GM19397 (cell line): ENCODE measurements at regions not wholly inside any gene's neighbourhood (a gene's known extent, or its start where the extent isn't known, plus 50 kb on each side); places are given as distances from the start of the nearest gene placed in this dataset.

ENCODE experiments used
- ATAC-seq: cut with Tn5 transposase; IDR thresholded peaks from one replicate; pipeline ENCODE4 v1.9.1; 2021; ENCODE audit warnings: mild to moderate bottlenecking, moderate library complexity; ENCODE audit not compliant: unreplicated experiment

DNA sequence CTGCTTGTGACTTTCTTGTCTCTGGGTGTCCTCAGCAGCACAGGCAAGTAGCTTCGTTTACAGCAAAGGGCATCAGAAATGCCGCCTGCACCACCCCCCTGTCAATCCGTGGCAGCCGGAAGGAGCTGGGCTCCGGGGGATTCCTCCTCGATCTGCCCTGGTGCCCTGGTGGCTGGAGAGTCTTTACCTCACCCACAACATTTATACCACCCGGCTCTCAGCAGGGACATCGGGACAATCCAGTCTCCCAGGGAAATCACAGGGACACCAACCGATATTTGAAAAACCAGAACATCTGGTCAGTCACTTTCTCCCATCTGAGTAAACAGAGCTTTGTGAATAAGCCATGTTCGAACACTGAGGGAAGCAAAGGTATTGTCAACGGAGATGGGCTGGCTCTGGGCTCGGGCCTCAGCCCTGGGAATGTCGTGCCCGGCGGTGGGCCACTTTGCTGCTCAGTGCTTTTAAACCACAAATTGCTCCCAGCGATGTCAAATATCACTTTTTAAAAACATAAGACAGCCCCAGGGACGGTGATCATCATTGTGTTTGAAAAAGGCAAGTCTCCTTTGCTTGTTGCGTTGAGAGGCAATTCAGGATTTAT is 210.0 kb upstream of the SALL3 start:
- ATAC-seq: no peak

DNA sequence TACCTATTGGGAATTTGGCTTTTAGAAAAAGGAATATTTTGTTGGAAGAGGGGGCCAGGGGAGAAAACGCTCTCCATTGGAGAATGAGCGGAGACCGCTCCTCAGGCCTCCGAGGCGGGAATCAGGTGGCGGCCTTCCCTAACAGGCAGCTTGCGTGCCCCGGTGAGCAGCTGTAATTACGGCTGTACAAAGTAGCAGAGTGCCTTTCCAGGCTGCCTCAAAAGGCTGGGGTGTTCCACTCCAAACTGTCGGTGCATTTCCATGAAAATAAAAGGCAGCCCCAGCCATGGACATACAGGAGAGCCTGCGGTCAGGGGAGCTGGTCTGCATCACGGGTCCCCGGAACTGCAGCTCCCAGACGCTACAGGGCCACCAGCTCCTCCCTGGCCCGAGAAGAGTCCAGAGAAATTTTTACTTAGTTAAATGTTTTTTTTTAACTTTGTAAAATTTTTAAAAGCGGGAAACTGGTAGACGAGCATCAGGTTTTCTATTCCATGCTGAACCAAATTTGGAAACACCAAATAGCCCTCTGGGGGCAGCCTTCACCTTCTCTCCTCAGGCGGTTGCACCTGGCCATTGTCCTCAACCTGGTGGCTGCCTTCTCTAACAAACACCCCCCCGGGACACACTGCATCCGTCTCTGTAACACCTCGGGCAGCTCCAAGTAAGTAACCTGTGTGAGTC is 209.3 kb upstream of the SALL3 start:
- ATAC-seq: no peak

DNA sequence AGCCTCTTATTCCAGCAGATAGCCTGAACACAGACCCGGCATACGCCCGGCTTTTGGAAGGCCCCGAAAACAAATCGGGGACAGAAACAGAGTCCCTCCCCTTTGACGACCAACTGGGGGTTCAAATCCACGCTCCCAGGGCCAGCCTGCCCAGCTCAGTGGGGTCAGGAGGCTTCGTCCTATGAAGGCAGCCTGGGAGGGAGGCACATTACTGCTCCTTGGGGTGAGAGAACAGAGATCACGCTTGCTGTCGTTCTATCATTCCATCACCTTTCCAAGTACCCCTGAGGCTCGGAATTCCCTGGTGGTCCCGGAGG is 208.8 kb upstream of the SALL3 start:
- no peak for ATAC-seq

DNA sequence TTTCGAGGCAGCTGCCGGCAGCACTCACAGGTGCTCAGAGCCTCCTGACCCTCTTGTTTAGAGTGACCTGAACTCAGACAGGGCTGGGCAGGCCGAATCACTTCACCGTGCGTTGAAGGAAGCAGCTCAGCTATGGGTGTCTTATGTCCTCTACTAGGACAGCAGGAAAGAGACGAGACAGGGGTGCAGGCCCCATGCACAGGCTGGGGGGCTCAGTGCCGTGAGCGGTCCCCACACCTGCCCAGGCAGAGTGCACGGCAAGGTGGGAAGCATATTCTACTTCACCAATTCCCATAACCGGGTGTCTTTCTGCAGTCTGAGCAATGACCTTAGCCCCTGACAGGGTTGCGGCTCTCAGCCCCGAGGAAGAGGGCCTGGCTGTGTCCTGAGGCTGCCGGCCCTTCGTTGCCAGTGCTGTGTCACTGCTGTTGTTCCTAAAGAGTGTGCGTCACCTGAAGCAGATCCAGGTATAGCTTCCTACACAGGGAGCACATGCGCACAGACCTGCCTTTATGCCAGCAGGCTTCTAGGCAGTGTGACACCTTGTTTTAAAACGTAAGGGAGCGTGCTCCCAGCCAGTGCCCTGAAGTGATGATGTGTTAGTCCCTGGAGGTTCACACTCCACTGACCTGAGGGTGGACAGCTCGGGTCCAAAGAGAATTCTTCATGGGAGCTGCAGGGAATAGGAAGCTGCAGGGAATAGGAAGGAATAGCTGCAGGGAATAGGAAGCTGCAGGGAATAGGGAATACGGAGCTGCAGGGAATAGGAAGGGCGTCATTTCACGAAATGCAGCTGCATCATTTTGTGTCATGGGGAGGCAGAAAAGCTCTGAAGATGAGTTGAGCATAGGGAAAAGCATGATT is 207.9 kb upstream of the SALL3 start:
- no peak for ATAC-seq

DNA sequence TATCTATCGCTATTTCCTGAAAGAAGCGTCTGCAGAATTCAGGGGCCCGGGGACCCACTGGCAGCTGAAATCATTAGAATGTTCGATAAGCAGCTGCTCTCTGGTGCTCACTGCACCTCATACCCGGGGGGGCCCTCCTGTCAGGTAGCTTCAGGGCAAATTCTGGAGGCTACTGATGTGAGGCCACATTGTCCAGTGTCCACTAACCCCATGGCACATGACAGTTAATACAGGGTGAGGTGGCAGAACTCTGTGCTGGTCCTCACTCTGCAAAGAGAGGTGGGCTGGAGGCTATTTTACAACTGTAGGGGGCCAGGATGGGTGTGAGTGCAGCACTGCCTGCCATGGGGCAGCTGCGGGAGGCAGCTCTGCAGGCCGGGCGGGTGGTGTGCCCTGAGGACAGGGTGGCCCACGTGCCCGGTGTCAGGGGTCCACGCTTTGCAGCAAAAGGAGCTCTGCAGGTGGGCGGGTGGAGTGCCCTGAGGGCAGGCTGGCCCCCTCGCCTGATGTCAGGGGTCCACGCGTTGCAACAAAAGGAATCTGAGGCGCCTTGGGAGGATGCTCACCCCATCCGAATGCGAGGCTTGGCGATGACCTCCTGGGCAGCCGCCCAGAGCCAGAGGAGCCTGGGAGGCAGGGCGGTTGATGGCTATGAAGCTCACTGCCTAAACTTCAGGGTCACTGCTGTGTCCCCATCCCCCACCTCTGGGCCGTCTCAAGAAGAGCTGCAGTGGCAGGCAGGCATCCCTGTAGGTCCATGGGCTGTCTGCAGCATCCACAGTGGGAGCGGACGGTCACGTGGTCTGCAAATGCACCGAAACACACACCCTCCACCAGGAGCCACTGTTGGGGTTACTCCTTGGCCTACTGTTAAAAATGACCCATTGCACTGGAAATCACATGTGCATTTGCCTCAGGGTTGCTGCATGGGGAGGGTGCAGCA is 207.0 kb upstream of the SALL3 start:
- no peak for ATAC-seq

DNA sequence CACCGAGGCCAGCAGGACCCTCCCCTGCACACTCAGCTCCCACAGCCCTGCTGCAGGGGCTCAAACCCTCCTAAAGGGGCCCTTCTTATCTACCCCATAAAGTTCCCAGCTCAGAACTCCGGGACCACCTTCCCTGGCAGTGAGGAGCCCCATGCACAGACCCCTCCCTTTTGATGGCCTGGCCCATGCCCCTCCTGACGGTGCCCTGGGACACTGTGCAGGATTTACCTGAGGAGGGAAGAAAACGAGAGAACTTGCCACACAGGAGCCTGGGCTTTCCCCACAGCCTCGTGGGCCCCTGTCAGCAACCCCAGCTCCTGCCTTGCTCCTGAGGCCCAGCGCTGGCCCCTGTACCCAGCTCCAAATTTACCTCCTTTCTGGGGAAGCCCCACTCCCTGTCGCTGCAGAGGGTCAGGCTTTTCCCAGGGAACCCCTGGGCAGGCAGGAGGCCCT is 206.3 kb upstream of the SALL3 start:
- ATAC-seq: no peak

DNA sequence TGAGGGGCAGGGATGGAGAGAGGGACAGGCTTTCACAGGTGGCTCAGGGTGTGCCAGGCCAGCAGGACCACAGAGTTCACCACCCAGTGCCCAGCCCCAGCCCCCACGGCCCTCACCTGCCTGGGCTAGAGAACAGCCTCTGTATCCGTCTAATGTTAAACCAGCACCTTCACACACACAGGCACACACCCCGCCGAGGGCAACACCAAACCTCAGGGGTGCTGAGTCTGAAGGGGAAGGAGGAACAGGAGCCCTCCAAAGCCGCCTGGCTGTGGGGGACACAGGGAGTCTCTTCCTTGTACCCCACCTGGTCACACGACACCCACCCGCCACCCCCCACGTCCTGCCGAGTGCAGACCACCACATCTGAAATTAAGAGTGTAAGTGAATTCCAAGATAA is 205.8 kb upstream of the SALL3 start:
- no peak for ATAC-seq

DNA sequence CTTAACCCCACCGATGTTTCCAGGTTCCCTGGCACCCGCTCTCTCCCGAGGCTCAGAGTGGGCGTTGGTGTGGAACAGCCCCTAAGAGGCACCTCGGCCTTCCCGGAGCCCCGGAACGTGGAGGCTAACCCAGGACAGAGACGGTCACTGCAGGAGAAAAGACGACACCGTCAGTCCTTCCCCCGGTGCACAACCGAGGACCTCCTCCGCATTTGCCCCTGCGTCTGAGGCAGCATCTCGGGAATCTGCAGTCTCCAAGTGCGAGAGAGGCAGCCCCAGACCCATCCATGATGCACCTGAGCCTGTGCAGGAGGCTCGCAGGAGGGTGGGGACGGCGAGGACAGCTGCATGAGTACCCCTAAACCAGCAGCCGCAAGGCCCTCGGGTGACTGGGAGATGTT is 204.9 kb upstream of the SALL3 start:
- no peak for ATAC-seq

DNA sequence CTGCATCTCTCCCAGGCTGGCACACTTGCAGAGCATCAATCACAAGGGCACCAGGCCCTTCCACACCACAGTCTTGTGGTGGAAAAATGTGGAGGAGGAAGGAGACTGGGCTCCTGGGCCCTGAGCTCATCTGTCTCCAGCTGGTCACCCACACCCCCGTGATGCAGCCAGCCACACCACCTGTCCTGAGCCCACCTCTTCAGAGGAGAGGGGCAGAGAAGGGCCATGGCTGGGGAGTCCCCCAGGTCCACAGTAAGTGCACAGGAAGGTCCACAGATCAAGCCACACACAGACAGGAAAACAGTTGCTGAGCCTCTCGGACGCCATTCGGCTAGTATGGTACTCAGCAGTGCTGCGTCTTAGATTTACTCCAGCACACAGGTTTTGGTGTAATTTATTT is 203.5 kb upstream of the SALL3 start:
- no peak for ATAC-seq

DNA sequence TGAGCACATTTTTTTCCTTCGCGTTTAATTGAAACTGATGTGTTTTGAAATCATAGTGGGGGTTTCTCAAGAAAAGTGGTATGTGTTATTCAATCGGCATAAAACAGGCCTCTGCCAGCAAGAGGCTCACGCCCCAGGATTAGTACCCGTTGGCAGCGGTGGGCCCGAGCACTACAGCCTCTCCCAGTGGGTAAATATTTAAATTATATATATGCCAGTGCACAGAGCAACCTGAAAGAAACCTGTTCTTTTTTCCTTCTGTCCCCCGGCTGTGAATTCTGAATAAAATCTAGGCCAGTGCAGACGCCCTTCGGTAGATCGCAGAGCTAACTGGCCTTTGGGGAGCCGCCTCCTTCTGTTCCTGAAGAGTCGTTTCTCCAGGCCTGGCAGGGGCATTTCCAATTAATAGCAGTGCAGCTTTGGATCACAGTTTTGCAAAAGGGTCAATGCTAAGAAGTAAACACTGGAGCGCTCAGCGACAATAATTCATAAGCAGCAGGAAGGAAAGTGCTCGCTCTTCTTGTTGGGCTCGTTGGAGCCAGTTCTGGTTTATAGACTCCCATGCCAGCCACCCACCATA is 202.8 kb upstream of the SALL3 start:
- no peak for ATAC-seq

DNA sequence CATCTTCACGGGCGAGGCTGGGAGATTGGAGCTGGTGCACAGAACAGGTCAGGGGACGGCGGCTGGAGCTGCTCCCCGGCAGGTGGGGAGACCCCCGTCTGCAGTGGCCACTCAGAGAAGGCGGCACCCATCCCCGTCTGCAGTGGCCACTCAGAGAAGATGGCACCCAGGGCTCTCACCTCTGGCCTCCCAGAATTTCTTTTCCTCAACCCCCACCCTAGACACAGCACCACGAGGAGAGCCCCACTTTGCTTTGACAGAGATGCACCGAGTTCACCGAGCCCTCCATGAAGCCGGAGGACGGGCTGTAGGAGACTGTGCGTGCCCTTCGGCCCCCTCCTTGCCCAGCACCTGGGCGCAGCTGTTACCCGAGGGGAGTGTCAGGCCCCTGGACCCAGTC is 201.6 kb upstream of the SALL3 start:
- ATAC-seq: no peak

DNA sequence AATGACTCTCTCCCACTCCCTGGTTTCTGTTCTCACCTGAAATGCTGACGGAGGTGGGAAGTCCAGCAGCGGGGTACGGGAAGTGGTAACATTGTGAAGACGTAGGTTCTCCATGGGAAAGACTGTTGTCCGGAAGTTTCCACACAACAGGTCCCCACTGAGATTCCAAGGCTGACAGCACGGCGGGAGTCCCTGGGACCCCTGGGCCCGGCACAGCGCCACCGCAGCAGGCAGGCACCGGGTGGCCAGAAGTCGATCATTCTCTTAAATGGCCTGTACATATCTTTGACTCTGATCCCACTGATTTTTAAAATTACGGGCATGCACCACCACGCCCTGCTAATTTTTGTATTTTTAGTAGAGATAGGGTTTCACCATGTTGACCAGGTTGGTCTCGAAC is 201.0 kb upstream of the SALL3 start:
- no peak for ATAC-seq

DNA sequence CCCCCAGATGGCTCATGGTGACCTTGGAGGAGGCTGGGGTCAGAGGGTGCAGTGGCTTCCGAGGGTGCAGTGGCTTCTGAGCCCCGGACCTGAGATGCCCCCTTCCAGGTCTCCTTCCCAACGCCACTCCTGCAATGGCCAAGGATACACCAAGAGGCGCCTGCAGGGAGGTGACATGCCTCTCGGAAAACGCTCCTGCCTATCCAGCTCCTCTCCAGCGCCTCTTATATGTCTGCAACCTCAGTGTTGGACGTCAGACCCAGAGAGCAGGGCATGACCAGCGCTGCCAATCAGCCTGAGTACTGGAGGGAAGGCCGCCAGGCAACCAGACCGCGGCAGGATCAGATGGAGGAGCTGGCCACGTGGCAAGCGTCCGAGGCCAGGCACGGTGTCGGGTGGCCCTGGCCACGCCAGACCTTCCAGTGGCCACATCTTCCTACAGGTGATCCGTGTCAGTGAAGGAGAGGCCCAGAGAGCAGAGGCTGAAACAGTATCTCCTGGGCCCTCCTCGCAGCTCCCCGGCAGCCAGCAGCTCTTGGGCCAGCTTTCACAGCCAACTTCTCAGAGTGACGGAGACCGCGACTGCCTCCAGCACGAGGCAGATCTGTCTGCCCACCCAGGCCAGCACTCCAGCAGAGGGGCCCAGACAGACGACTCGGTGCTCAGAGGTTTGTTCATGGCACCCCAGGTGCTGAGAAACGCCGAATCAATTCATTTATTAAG is 199.5 kb upstream of the SALL3 start:
- ATAC-seq: no peak

DNA sequence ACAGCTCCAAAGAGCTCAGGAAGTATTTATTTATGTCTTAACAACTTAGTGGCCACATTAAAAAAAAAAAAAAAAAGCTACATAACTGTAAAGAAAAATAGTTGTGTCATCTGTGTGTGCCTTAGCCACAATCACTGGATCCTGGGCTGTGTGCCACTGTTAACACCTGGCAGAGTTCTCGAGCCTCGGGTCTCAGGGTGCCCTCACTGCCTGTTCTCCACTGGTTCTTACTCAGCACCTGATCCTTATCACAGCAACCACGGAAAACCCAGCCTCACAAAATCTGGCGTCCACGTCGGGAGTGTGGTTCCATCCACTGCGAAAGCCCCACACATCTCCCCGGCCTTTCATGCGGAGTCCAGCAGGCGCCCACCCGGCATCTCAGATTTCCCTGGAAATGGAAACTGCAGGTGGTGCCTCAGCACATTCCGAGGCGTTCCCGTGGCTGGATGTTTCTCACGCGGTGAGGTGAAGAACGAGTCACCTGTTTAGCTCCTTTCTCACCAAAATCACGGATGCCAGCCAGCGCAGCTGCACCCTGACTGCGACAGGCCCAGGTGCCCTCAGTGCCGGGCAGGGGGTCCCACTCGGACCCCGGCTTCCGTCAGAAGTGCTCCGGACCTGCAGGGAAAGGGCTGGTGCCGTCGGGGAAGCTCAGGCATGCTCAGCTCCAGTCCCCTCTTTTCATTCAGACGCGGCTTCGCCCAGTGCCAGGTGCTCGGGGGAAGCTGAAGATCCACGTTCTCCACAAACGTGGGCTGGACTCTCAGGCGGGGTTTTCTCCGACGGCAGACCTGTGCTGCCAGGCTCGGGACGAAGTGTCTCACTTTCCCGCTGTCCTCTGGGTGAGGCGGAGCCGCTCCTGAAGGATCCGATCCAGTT is 198.7 kb upstream of the SALL3 start:
- no peak for ATAC-seq

DNA sequence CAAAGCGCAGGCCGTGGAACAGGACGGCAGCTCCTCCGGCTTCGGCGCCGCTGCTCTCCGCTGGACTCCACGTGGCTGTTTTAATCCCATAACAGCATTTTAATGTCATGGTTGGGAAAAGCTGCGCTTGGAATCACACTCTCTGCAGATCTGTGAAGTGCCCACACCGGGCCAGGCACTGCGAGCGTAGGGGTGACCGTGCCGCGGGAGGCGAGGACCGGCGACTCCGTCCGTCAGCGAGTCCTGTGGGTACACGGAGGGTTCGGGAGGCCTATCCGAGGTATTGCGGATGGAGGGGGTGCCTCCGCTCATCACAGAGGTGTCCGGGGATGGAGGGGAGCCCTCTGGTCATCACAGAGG is 198.0 kb upstream of the SALL3 start:
- ATAC-seq: no peak

DNA sequence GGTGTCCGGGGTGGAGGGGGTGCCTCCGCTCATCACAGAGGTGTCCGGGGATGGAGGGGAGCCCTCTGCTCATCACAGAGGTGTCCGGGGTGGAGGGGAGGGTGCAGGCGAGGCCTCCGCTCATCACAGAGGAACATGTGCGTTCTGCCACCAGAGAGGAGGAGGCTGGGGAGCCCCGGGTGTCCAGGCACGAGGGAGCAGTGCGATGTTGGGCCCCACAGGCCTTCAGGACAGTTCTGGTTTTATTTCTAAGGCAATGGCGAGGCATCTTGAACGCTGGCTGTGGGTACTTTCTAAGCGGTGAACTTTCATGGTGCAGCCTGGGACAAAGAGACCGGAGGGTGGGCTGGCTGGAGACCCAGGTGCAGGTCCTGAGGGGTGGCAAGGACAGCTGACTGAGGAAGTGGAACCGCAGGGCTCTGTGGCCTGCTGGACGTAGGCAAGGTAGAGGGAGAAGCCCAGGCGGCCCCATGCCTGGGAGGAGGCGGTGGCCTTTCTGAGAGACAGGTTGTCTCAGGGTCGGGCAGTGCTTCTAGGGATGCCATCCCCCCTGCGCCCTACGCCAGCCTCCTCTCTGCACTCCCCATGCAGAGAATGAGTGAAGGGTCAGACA is 196.6 kb upstream of the SALL3 start:
- no peak for ATAC-seq

DNA sequence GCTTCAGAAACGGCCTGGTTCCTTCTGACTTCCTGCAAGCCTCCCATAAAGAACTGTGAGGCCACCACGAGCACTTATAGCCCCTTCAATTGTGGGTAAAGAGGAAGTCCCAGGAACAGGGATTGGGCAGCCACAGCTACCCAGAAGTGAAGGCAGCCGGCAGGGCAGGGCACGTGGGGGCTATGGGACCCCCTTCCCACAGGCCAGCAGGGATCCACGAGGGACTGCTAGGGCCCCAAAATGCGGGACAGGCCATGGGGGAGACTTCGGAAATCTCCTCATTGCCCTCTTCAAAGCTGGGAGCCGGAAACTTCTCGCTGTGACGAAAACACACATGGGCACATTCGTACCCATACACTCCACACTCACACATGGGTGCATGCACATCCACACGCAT is 196.1 kb upstream of the SALL3 start:
- ATAC-seq: no peak

DNA sequence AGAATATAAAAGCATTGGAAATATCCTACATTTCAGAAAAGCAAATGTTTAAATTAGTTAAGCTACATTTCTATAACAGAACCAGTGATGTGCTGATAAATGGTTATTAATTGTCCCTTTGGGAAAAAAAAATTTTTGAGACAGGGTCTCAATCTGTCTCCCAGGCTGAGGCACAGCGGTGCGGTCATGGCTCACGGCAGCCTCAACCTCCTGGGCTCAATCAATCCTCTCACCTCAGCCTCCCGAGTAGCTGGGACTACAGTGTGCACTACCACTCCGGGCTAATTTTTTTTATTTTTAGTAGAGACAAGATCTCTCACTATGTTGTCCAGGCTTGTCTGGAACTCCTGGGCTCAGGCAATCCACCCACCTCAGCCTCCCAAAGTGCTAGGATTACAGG is 194.8 kb upstream of the SALL3 start:
- no peak for ATAC-seq

DNA sequence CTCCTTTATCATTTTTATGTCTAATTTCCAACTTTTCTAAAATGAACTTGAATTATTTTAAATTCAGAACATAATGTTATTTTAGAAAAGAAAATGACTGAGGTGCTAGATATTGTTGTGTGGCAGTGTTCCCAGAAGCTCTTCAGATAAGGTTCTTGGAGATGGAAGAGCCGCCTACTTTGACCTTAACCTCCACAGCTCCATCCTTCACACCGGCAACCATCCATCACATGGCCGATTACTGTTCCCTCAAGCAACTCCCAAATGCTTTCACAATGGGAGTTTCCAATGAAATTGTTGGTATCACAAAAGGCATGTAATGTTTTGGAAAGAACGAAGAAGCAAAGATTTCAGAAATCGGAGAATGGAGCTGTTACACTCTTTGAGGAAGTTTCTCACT is 193.9 kb upstream of the SALL3 start:
- ATAC-seq: no peak
